Central memory CD8-positive, alpha-beta T cell (primary cell): ENCODE measurements at regions not wholly inside any gene's neighbourhood (a gene's known extent, or its start where the extent isn't known, plus 50 kb on each side); places are given as distances from the start of the nearest gene placed in this dataset.

Experiments
- ATAC-seq: fragments of 150-1000 bp; cut with Tn5 transposase; replicated peaks from 2 replicates; pipeline ENCODE4 v1.10.0; 2022; ENCODE audit warnings: mild to moderate bottlenecking, moderate FRiP score, moderate number of reproducible peaks; ENCODE audit not compliant: poor library complexity, severe bottlenecking; ENCODE audit errors: extremely low read depth
- DNase-seq, 2 donors: peaks; one replicate each; pipeline ENCODE4 v3.0.0; 2021; ENCODE audit warnings: low spot score in 2 of 2
- H3K27ac Mint-ChIP-seq: one replicate; pipeline ENCODE4 v1.8.0; 2022; ENCODE audit warnings: low read depth, mild to moderate bottlenecking, moderate library complexity, mixed read lengths
- H3K27me3 Mint-ChIP-seq: one replicate; pipeline ENCODE4 v1.8.0; 2022; ENCODE audit warnings: mixed read lengths
- H3K36me3 Mint-ChIP-seq: one replicate; pipeline ENCODE4 v1.8.0; 2022; ENCODE audit warnings: mild to moderate bottlenecking, moderate library complexity, mixed read lengths; ENCODE audit not compliant: insufficient read depth
- H3K4me1 Mint-ChIP-seq: one replicate; pipeline ENCODE4 v1.8.0; 2022; ENCODE audit warnings: mixed read lengths
- H3K4me3 Mint-ChIP-seq: one replicate; pipeline ENCODE4 v1.8.0; 2022; ENCODE audit warnings: mild to moderate bottlenecking, moderate library complexity, mixed read lengths
- H3K9me3 Mint-ChIP-seq: one replicate; pipeline ENCODE4 v1.8.0; 2022; ENCODE audit warnings: mixed read lengths

DNA sequence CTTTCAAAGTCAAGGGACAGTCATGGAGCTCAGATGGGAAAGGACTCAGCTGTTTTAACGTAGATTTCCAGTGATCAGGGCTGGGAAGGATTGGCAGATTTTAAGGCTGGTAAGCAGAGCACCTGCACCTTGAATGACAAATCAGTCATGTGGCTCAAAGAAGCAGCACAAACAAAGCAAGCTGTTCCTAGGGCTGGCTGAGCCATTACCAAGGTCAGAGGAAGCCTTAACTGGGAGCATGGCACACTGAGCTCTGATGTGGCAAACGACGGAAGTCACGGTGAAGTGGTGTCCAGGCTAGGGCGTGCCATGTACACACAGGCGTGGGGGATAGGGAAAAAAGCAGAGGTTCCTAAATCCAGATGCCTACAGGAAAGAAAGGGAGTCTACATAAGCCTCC, 84.6 kb upstream of the PFN2 start:
- DNase-seq = no peak
- peaks cover 75% of the 10 kb centered on the region for H3K27me3 Mint-ChIP-seq
- no peak for ATAC-seq

GRCh38 chr3:150054635-150055034, 83.9 kb upstream of the PFN2 start:
- ATAC-seq (no peak), DNase-seq (no peak)
- no peaks in the 10 kb centered on the region for H3K9me3 Mint-ChIP-seq
- H3K4me3 Mint-ChIP-seq = no peak overlapping the region
- H3K4me1 Mint-ChIP-seq = no peaks in the 10 kb centered on the region
- H3K36me3 Mint-ChIP-seq = no peaks in the 10 kb centered on the region
- peaks cover 77% of the 10 kb centered on the region for H3K27me3 Mint-ChIP-seq
- no peak overlapping the region for H3K27ac Mint-ChIP-seq

More for the DNA sequence above, 84.6 kb upstream of the PFN2 start:
- Mint-ChIP-seq H3K36me3 (no peaks in the 10 kb centered on the region), H3K4me1 (no peaks in the 10 kb centered on the region), H3K27ac (no peak overlapping the region), H3K4me3 (no peak overlapping the region), H3K9me3 (no peaks in the 10 kb centered on the region)

- H3K27ac Mint-ChIP-seq = no peak overlapping the region
- no peaks in the 10 kb centered on the region for H3K9me3 Mint-ChIP-seq
- no peak overlapping the region for H3K4me3 Mint-ChIP-seq
- ATAC-seq (no peak), DNase-seq (no peak)
- no peaks in the 10 kb centered on the region for H3K4me1 Mint-ChIP-seq
- no peaks in the 10 kb centered on the region for H3K36me3 Mint-ChIP-seq
- H3K27me3 Mint-ChIP-seq = peaks cover 68% of the 10 kb centered on the region
Observed at GRCh38 chr3:150050510-150050909, 79.8 kb upstream of the PFN2 start.

DNA sequence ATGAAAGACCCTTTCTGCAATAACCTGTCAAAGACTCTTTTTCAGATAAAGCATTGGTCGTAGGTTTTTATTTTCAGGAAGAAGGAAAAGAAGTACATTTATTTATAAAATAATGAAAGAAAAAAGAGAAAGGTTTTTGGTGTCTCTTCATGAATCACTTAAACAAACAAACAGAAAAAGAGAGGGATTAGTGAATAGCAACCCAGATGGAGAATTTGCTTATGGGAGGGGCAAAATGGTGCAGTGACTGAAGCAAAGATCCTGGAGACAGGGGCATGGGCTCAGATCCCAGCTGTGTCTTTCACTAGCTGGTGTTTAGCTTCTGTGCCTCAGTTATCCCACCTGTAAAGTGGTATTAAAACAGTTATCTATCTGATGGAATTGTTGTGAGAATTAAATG, 78.6 kb upstream of the PFN2 start:
- no peaks in the 10 kb centered on the region for H3K36me3 Mint-ChIP-seq
- H3K4me1 Mint-ChIP-seq = no peaks in the 10 kb centered on the region
- DNase-seq (no peak), ATAC-seq (no peak)
- H3K27me3 Mint-ChIP-seq = peaks cover 63% of the 10 kb centered on the region
- H3K9me3 Mint-ChIP-seq = no peaks in the 10 kb centered on the region
- H3K27ac Mint-ChIP-seq = no peak overlapping the region
- no peak overlapping the region for H3K4me3 Mint-ChIP-seq

DNA sequence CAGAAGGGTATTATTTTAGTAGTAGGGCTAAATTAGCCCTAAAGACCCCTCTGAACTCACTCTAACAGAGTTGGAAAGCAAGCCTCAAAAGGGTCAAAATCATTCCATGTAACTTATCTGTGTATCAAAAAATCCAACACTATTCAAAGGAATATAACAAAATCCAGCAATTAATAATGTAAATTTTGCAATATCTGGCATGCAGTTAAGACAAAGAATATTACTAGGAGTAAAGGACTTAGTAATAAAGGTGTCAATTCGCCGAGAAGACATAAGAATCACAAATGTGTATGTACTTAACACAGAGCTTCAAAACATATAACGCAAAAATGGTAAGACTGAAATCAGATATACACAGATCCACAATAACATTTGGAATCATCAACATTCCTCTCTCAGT, 71.2 kb upstream of the PFN2 start:
- no peaks in the 10 kb centered on the region for H3K4me1 Mint-ChIP-seq
- H3K27ac Mint-ChIP-seq = no peak overlapping the region
- H3K4me3 Mint-ChIP-seq = no peak overlapping the region
- DNase-seq (no peak), ATAC-seq (no peak)
- H3K27me3 Mint-ChIP-seq = peaks cover 33% of the 10 kb centered on the region
- peaks cover 3% of the 10 kb centered on the region for H3K36me3 Mint-ChIP-seq
- peaks cover 10% of the 10 kb centered on the region for H3K9me3 Mint-ChIP-seq

- Mint-ChIP-seq H3K9me3 (peaks cover 10% of the 10 kb centered on the region), H3K27ac (no peak overlapping the region), H3K27me3 (peaks cover 33% of the 10 kb centered on the region), H3K4me3 (no peak overlapping the region), H3K36me3 (peaks cover 3% of the 10 kb centered on the region), H3K4me1 (no peaks in the 10 kb centered on the region)
- DNase-seq = no peak
- ATAC-seq = no peak
Observed at GRCh38 chr3:150040097-150040496, 69.4 kb upstream of the PFN2 start.

DNA sequence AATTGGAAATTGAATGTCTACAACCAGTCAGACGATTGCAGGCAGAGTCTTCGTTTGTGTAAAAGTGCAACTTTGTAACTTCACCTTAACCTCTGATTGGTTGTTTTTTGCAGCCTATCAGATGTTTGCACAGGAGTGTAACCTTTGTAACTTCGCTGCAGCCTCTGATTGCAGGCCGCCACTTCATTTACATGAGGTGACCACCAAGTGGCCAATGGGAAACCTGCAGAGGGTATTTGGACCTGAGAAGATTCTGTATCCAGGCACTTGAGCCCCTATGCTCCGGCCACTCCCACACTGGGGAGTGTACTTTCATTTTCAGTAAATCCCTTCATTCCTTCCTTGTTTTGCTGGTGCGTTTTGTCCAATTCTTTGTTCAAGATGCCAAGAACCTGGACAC, 68.1 kb upstream of the PFN2 start:
- H3K4me3 Mint-ChIP-seq = no peak overlapping the region
- no peaks in the 10 kb centered on the region for H3K4me1 Mint-ChIP-seq
- peaks cover 10% of the 10 kb centered on the region for H3K9me3 Mint-ChIP-seq
- peaks cover 3% of the 10 kb centered on the region for H3K36me3 Mint-ChIP-seq
- H3K27ac Mint-ChIP-seq = no peak overlapping the region
- H3K27me3 Mint-ChIP-seq = peaks cover 31% of the 10 kb centered on the region
- no peak for DNase-seq
- no peak for ATAC-seq

DNA sequence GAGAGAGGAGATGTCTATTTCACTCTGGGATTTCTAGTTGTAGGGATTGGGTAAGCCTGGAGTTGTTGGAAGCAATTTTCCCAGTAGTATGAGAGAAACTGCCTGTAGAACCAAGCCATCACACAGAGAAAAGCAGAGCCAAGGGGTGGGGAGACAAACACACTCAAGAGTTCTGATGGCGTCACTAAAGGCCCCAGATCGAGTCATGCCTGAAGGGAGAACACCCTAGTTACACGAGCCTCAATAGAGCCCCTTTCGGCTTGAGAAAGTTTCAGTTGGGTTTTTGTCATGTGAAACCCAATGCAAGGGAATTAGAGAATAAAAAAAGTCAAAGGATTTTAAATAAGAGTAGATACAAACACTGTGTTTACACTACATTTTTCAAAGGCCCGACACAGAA, 66.1 kb upstream of the PFN2 start:
- ATAC-seq (no peak), DNase-seq (no peak)
- no peak overlapping the region for H3K4me3 Mint-ChIP-seq
- peaks cover 33% of the 10 kb centered on the region for H3K27me3 Mint-ChIP-seq
- no peak overlapping the region for H3K27ac Mint-ChIP-seq
- no peaks in the 10 kb centered on the region for H3K4me1 Mint-ChIP-seq
- peaks cover 10% of the 10 kb centered on the region for H3K9me3 Mint-ChIP-seq
- peaks cover 3% of the 10 kb centered on the region for H3K36me3 Mint-ChIP-seq

DNA sequence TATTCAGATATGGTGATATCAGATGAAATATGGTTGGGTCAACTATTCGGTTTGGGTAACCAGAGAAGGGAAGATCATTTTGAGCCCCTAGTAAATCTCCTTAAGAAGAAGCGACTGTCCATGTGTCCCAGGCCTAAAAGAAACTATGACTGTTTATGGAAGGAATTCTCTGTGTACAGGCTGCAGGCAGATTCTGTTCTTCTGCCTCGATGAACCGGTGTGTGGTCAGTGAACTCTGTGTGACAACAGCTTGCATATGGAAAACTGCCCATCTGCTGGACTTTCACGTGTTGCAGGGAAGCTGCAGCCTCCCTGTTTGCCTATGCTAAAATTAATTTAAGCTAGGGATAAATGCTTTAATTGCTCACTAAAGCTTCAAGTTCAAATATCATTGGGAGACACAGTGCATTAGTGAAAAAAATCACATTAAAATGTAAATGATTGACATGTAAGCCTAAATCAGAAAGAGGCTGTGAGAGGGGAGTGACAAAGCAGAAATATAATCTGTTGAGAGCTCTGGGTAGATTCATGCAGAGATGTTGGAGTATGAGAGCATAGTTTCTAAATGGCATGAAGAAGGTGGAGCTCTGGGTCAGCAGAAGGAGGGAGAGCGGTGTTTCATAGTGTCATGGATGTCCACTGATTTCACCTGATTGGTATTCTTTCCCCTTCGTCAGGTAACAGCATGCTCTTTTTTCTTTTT, 65.4 kb upstream of the PFN2 start:
- H3K36me3 Mint-ChIP-seq = no peaks in the 10 kb centered on the region
- no peak overlapping the region for H3K4me3 Mint-ChIP-seq
- H3K4me1 Mint-ChIP-seq = no peaks in the 10 kb centered on the region
- H3K9me3 Mint-ChIP-seq = peaks cover 4% of the 10 kb centered on the region
- peaks cover 33% of the 10 kb centered on the region for H3K27me3 Mint-ChIP-seq
- H3K27ac Mint-ChIP-seq = no peak overlapping the region
- DNase-seq (no peak), ATAC-seq (no peak)

DNA sequence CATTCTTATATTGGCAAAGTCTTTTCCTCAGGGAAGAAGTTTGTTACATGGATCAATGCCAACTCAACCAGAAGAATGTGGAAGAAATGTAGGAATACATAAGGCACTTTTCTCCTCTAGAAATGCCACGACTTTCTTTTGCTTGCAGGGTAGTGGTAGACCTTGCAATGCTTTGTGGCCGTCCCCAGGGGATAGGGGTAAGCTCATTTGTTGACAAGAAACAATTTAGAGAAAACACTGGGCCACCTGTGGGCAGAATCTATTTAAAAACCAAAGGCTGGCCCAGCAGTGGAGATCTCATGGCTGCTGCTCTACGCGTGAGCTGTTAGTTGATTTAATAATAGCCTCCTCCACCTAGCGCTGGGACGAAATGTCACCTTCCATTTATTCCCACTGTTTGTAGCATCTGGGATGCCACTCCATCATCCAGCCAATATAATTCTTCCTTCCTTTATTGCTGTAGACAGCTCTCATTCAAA, 64.6 kb upstream of the PFN2 start:
- Mint-ChIP-seq H3K4me1 (no peaks in the 10 kb centered on the region), H3K4me3 (no peak overlapping the region), H3K9me3 (no peaks in the 10 kb centered on the region), H3K27me3 (peaks cover 28% of the 10 kb centered on the region), H3K27ac (no peak overlapping the region), H3K36me3 (no peaks in the 10 kb centered on the region)
- ATAC-seq (no peak), DNase-seq (no peak)

GRCh38 chr3:150033721-150034120, 63.0 kb upstream of the PFN2 start:
- Mint-ChIP-seq H3K9me3 (no peaks in the 10 kb centered on the region), H3K27me3 (peaks cover 31% of the 10 kb centered on the region), H3K4me1 (no peaks in the 10 kb centered on the region), H3K27ac (no peak overlapping the region), H3K4me3 (no peak overlapping the region), H3K36me3 (no peaks in the 10 kb centered on the region)
- no peak for ATAC-seq
- no peak for DNase-seq

DNA sequence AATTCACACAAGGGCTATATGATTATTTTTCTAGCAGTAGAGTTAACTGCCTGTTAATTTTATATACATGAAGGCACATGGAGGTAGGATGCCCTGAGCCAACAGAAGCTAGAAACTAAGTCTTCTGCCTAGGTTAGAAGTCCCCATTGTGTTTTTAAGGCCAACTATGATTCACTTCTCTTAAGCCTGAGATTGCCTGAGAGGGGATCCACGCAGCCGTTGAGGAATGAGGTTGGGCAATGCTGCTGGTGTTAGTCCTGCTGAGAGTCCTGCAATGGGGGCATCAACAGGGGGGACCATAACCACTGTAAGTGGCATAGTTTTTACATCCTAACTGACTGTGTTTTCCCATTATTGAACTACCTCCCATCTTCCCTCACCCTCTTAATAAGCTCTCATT, 60.1 kb upstream of the PFN2 start:
- Mint-ChIP-seq H3K9me3 (no peaks in the 10 kb centered on the region), H3K27me3 (peaks cover 60% of the 10 kb centered on the region), H3K36me3 (no peaks in the 10 kb centered on the region), H3K4me3 (no peak overlapping the region), H3K4me1 (no peaks in the 10 kb centered on the region), H3K27ac (no peak overlapping the region)
- ATAC-seq (no peak), DNase-seq (no peak)

DNA sequence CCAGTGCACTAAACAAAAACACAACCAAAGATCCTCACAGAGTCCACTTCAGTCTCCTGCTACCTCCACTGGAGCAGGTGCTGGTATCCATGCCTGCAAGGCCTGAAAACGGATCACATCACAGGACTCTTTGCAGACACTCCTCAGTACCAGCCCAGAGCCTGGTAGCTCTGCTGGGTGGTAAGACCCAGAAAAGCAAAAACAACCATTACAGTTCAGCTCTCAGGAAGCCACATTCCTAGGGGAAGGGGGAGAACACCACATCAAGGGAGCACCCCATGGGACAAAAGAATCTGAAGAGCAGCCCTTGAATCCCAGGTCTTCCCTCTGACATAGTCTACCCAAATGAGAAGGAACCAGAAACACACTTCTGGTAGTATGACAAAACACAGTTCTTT, 52.5 kb upstream of the PFN2 start:
- ATAC-seq (no peak), DNase-seq (no peak)
- H3K9me3 Mint-ChIP-seq = peaks cover 13% of the 10 kb centered on the region
- no peaks in the 10 kb centered on the region for H3K36me3 Mint-ChIP-seq
- H3K4me1 Mint-ChIP-seq = no peaks in the 10 kb centered on the region
- H3K27me3 Mint-ChIP-seq = peaks cover 72% of the 10 kb centered on the region
- H3K4me3 Mint-ChIP-seq = no peak overlapping the region
- H3K27ac Mint-ChIP-seq = no peak overlapping the region
